HepG2 (cell line): ENCODE measurements at regions not wholly inside any gene's neighbourhood (a gene's known extent, or its start where the extent isn't known, plus 50 kb on each side); places are given as distances from the start of the nearest gene placed in this dataset.

ENCODE experiments used
- ATAC-seq: fragments of 200-7000 bp; cut with Tn5 transposase; 3 replicates; pipeline ENCODE4 v1.9.1; 2020; ENCODE audit warnings: mild to moderate bottlenecking, moderate library complexity
- BruUV-seq: library from RNA; stranded (reverse); fragments of 400-500 nt; replicated peaks from 2 replicates; lab custom pipeline; 2021; lab: Mats Ljungman, UMichigan
- CTCF ChIA-PET: fragments of 300-600 bp; formaldehyde crosslinking; extraction: SDS; loops from one replicate; lab custom pipeline; 2021; ENCODE audit warnings: low total read pairs, inconsistent platforms, low intra/inter-chr PET ratio; lab: Yijun Ruan, JAX
- POLR2A ChIA-PET: fragments of 350-600 bp; sonication (Branson Sonifier 250); formaldehyde crosslinking; loops from one replicate; lab custom pipeline; 2020; ENCODE audit warnings: antibody characterized with exemption, inconsistent platforms; lab: Yijun Ruan, JAX
- DNase-seq: peaks from one replicate; pipeline ENCODE4 v3.0.0-alpha.2; 2015; ENCODE audit warnings: low spot score
- FAIRE-seq: peaks from 3 replicates; lab custom pipeline; 2011; peaks lifted over from hg19 to GRCh38; lab: Jason Lieb, UNC
- H2AFZ ChIP-seq: one replicate; pipeline ENCODE4 v1.6.1; 2011; ENCODE audit warnings: low read length, inconsistent platforms
- H3K27ac ChIP-seq: fragments of 300-600 bp; 3 replicates; pipeline ENCODE4 v1.8.0; 2011; ENCODE audit warnings: mixed run types, mild to moderate bottlenecking, mixed read lengths, low read length, inconsistent platforms; ENCODE audit not compliant: insufficient read depth; ENCODE audit errors: extremely low read length
- H3K27me3 ChIP-seq, 2 experiments: fragments of 200-600 bp in 1 of 2; 2 replicates in 1 of 2; 3 replicates in 1 of 2; pipeline versions ENCODE4 v1.6.0 to v1.8.0; 2011; ENCODE audit warnings: low read length in 2 of 2, mild to moderate bottlenecking in 2 of 2, moderate library complexity in 2 of 2, inconsistent platforms in 1 of 2; ENCODE audit not compliant: insufficient read depth in 2 of 2, control insufficient read depth in 1 of 2
- H3K36me3 ChIP-seq, 2 experiments: fragments of 200-600 bp in 1 of 2; replicated peaks in 1 of 2; 2 replicates in 1 of 2; 3 replicates in 1 of 2; pipeline versions ENCODE4 v1.5.1 to v1.8.0; 2011; ENCODE audit warnings: low read length in 2 of 2, inconsistent platforms in 1 of 2; ENCODE audit not compliant: insufficient read depth in 2 of 2, control insufficient read depth in 1 of 2
- H3K4me1 ChIP-seq: 2 replicates; pipeline ENCODE4 v1.5.1; 2012; ENCODE audit warnings: low read length, inconsistent platforms; ENCODE audit not compliant: insufficient read depth
- H3K4me2 ChIP-seq: 2 replicates; pipeline ENCODE4 v1.6.0; 2011; ENCODE audit warnings: low read depth, low read length, inconsistent platforms
- H3K4me3 ChIP-seq, 3 experiments: fragments of 200-600 bp in 1 of 3; sonication (generic), shearing (Covaris generic) in 1 of 3; replicated peaks in 1 of 3; 2 replicates each; pipeline ENCODE4 v1.5.1; 2011 to 2016; ENCODE audit warnings: low read length in 3 of 3, inconsistent platforms in 2 of 3, low read depth in 2 of 3, mild to moderate bottlenecking in 2 of 3, control low read depth in 1 of 3, mixed read lengths in 1 of 3; ENCODE audit not compliant: insufficient read depth in 1 of 3
- H3K79me2 ChIP-seq: one replicate; pipeline ENCODE4 v1.6.1; 2011; ENCODE audit warnings: low read length, inconsistent platforms; ENCODE audit not compliant: insufficient read depth
- H3K9ac ChIP-seq: 2 replicates; pipeline ENCODE4 v1.6.0; 2011; ENCODE audit warnings: mild to moderate bottlenecking, low read depth, low read length, inconsistent platforms; ENCODE audit not compliant: insufficient read depth
- H3K9me3 ChIP-seq: 2 replicates; pipeline ENCODE4 v1.5.1; 2012; ENCODE audit warnings: mild to moderate bottlenecking, low read length
- H4K20me1 ChIP-seq: 2 replicates; pipeline ENCODE4 v1.6.0; 2011; ENCODE audit warnings: inconsistent platforms, mild to moderate bottlenecking, low read length, moderate library complexity; ENCODE audit not compliant: insufficient read depth
- EED ChIP-seq: sonication (generic); formaldehyde crosslinking; IDR thresholded peaks from 2 replicates; pipeline ENCODE4 v1.5.0; 2020; ENCODE audit warnings: mild to moderate bottlenecking, missing genetic modification reagents
- NFYB ChIP-seq: sonication (generic); formaldehyde crosslinking; IDR thresholded peaks from 2 replicates; pipeline ENCODE4 v1.4.0; 2020; ENCODE audit warnings: missing genetic modification reagents
- NR2F1 ChIP-seq, 2 experiments: fragments of 450-650 bp in 1 of 2; formaldehyde crosslinking in 1 of 2; IDR thresholded peaks; 2 replicates each; pipeline versions ENCODE4 v1.5.0 to v1.6.1; 2016 to 2020; ENCODE audit warnings: mild to moderate bottlenecking in 1 of 2, missing compliant biosample characterization in 1 of 2, missing genetic modification reagents in 1 of 2, moderate library complexity in 1 of 2
- ZIK1 ChIP-seq: sonication (generic); formaldehyde crosslinking; IDR thresholded peaks from 2 replicates; pipeline ENCODE4 v1.5.0; 2020; ENCODE audit warnings: mild to moderate bottlenecking, low read depth, missing genetic modification reagents, borderline replicate concordance
- ZNF274 ChIP-seq: sonication (generic); formaldehyde crosslinking; IDR thresholded peaks from 2 replicates; pipeline ENCODE4 v1.5.1; 2020; ENCODE audit warnings: mild to moderate bottlenecking, missing genetic modification reagents
- ZNF343 ChIP-seq: sonication (generic); formaldehyde crosslinking; IDR thresholded peaks from 2 replicates; pipeline ENCODE4 v1.4.0; 2020; ENCODE audit warnings: mild to moderate bottlenecking, missing genetic modification reagents
- ZSCAN12 ChIP-seq: sonication (generic); formaldehyde crosslinking; IDR thresholded peaks from 2 replicates; pipeline ENCODE4 v1.9.0; 2021; ENCODE audit warnings: mild to moderate bottlenecking, missing genetic modification reagents
- WGBS: methylation state at CpG from one replicate; pipeline ENCODE4 v1.1.6; 2017; ENCODE audit warnings: low lambda C conversion rate; 5-methylcytosine and 5-hydroxymethylcytosine counted together
- in situ Hi-C: cut with HindIII; loops from 2 replicates; pipeline ENCODE4 v1.10.0; 2017; ENCODE audit warnings: low pct_unique_long_range_greater_than_20kb; ENCODE audit not compliant: extremely low pct_ligation_motif_present
- intact Hi-C: fragments of 100-400 bp; cut with micrococcal nuclease; formaldehyde crosslinking; loops from one replicate; pipeline ENCODE4 v1.10.0; 2022; ENCODE audit not compliant: unreplicated experiment
- TF ChIP-seq, protein P1 (sequence below): sonication (generic); formaldehyde crosslinking; IDR thresholded peaks from 2 replicates; pipeline ENCODE4 v1.5.0; 2020; ENCODE audit warnings: mild to moderate bottlenecking, missing genetic modification reagents

DNA sequence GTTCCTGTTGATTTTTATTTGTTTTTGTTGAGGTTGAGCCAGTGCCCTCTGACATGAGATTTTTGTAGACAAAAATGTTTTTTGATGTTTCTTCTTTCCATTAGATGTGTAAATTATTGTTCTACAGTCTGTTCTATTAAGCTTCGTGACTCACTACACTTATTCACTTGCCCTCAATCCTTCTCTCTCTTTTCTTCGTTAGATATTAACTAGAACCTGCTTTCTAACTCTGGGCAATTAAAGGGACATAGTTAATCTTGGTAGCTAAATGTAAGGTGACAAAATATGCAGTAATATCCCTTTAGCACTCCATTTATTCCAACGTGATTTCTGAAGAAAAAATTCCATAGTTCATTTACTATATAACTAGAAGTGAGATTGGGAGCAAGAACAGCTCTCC is 333.9 kb downstream of the PDHA2 start:
- no peaks in the 10 kb centered on the region for H3K4me1 ChIP-seq
- CTCF ChIA-PET = no interaction called here
- no peaks in the 10 kb centered on the region for H4K20me1 ChIP-seq
- TF ChIP-seq, protein P1, sequence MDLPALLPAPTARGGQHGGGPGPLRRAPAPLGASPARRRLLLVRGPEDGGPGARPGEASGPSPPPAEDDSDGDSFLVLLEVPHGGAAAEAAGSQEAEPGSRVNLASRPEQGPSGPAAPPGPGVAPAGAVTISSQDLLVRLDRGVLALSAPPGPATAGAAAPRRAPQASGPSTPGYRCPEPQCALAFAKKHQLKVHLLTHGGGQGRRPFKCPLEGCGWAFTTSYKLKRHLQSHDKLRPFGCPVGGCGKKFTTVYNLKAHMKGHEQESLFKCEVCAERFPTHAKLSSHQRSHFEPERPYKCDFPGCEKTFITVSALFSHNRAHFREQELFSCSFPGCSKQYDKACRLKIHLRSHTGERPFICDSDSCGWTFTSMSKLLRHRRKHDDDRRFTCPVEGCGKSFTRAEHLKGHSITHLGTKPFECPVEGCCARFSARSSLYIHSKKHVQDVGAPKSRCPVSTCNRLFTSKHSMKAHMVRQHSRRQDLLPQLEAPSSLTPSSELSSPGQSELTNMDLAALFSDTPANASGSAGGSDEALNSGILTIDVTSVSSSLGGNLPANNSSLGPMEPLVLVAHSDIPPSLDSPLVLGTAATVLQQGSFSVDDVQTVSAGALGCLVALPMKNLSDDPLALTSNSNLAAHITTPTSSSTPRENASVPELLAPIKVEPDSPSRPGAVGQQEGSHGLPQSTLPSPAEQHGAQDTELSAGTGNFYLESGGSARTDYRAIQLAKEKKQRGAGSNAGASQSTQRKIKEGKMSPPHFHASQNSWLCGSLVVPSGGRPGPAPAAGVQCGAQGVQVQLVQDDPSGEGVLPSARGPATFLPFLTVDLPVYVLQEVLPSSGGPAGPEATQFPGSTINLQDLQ = no peak
- TF ChIP-seq EED (CRISPR knock-in tag) = no peak
- no peak for TF ChIP-seq ZNF343
- TF ChIP-seq ZSCAN12 = no peak
- TF ChIP-seq ZIK1 (CRISPR knock-in tag) = no peak
- no peak for TF ChIP-seq NR2F1 (CRISPR knock-in tag; IDR thresholded peaks at IDR 0.05)
- no peak for TF ChIP-seq ZNF274 (CRISPR knock-in tag)
- TF ChIP-seq NFYB (CRISPR knock-in tag) = no peak
- H3K9me3 ChIP-seq = no peaks in the 10 kb centered on the region
- no peaks in the 10 kb centered on the region for H3K79me2 ChIP-seq
- no peak overlapping the region for H3K27ac ChIP-seq
- POLR2A ChIA-PET = no interaction called here
- H2AFZ ChIP-seq = no peak overlapping the region
- under 1% methylated on average over 3 of the region's 3 CpGs for WGBS
- no peak for FAIRE-seq
- no TSS peak for BruUV-seq
- in situ Hi-C loops = no loop called here
- H3K36me3 ChIP-seq = no peaks in the 10 kb centered on the region
- no peaks in the 10 kb centered on the region for H3K27me3 ChIP-seq
- intact Hi-C loops = no loop called here
- no peak overlapping the region for H3K9ac ChIP-seq
- no peak overlapping the region for H3K4me2 ChIP-seq
- H3K4me3 ChIP-seq = no peak overlapping the region
- ATAC-seq = no peak
- DNase-seq = no peak
